ENCODE measurements at regions not wholly inside any gene's neighbourhood (a gene's known extent, or its start where the extent isn't known, plus 50 kb on each side); places are given as distances from the start of the nearest gene placed in this dataset.

GRCh38 chr12:63066136-63066535 lies 84.9 kb downstream of the AVPR1A start:
- TF ChIP-seq CTCF (IDR thresholded peaks at IDR 0.05): no peak
- TF ChIP-seq EZH2 (IDR thresholded peaks at IDR 0.05; ENCODE audit: borderline replicate concordance, insufficient read depth, low read depth, low read length, poor library complexity, severe bottlenecking): no peak
